GM23248 (cell line): ENCODE measurements at regions not wholly inside any gene's neighbourhood (a gene's known extent, or its start where the extent isn't known, plus 50 kb on each side); places are given as distances from the start of the nearest gene placed in this dataset.

Experiments used
- DNase-seq: peaks from one replicate; pipeline ENCODE4 v3.0.0-alpha.2; 2015
- H2AFZ ChIP-seq: fragments of 200-600 bp; sonication (generic); 2 replicates; pipeline ENCODE4 v1.6.1; 2016; ENCODE audit warnings: antibody characterized with exemption
- H3F3A ChIP-seq: fragments of 200-600 bp; sonication (generic); 2 replicates; pipeline ENCODE4 v1.6.1; 2016; ENCODE audit warnings: mild to moderate bottlenecking, antibody characterized with exemption, mixed run types; ENCODE audit not compliant: insufficient read depth
- H3K27ac ChIP-seq: fragments of 200-600 bp; sonication (generic); 2 replicates; pipeline ENCODE4 v1.5.1; 2016; ENCODE audit warnings: mild to moderate bottlenecking
- H3K27me3 ChIP-seq: fragments of 200-600 bp; sonication (generic); replicated peaks from 2 replicates; pipeline ENCODE4 v1.6.1; 2016; ENCODE audit warnings: mild to moderate bottlenecking; ENCODE audit not compliant: insufficient read depth
- H3K36me3 ChIP-seq: fragments of 200-600 bp; sonication (generic); 2 replicates; pipeline ENCODE4 v1.6.1; 2016; ENCODE audit warnings: low read depth, mild to moderate bottlenecking
- H3K4me1 ChIP-seq: fragments of 200-600 bp; sonication (generic); 2 replicates; pipeline ENCODE4 v1.6.1; 2016; ENCODE audit warnings: mild to moderate bottlenecking; ENCODE audit not compliant: insufficient read depth
- H3K4me2 ChIP-seq: fragments of 200-600 bp; sonication (generic); one replicate; pipeline ENCODE4 v1.6.1; 2016; ENCODE audit warnings: mild to moderate bottlenecking; ENCODE audit not compliant: unreplicated experiment
- H3K4me3 ChIP-seq: fragments of 200-600 bp; sonication (generic); 2 replicates; pipeline ENCODE4 v1.5.1; 2016; ENCODE audit warnings: mild to moderate bottlenecking
- H3K79me2 ChIP-seq: fragments of 200-600 bp; sonication (generic); 2 replicates; pipeline ENCODE4 v1.6.1; 2016; ENCODE audit warnings: mild to moderate bottlenecking; ENCODE audit not compliant: insufficient read depth
- H3K9ac ChIP-seq: fragments of 200-600 bp; sonication (generic); 2 replicates; pipeline ENCODE4 v1.6.1; 2016; ENCODE audit warnings: mild to moderate bottlenecking
- H3K9me2 ChIP-seq: fragments of 200-600 bp; sonication (generic); 2 replicates; pipeline ENCODE4 v1.6.1; 2016; ENCODE audit warnings: mixed run types, mild to moderate bottlenecking, moderate library complexity; ENCODE audit not compliant: insufficient read depth
- H3K9me3 ChIP-seq: fragments of 200-600 bp; sonication (generic); one replicate; pipeline ENCODE4 v1.6.1; 2017; ENCODE audit warnings: low read depth
- H4K20me1 ChIP-seq: fragments of 200-600 bp; sonication (generic); 2 replicates; pipeline ENCODE4 v1.6.0; 2016; ENCODE audit not compliant: insufficient read depth
- EZH2 ChIP-seq: fragments of 200-600 bp; sonication (generic); IDR thresholded peaks from 2 replicates; pipeline ENCODE4 v1.6.1; 2018; ENCODE audit warnings: antibody characterized with exemption, mild to moderate bottlenecking; ENCODE audit not compliant: insufficient read depth, poor library complexity, severe bottlenecking
- EZH2phosphoT487 ChIP-seq: fragments of 200-600 bp; sonication (generic); IDR thresholded peaks from 2 replicates; pipeline ENCODE4 v1.6.1; 2018; ENCODE audit warnings: antibody characterized with exemption, moderate library complexity, mild to moderate bottlenecking, low read depth; ENCODE audit not compliant: insufficient read depth
- WGBS, 2 experiments: methylation state at CpG; one replicate each; pipeline ENCODE4 v1.1.6; 2015 to 2017; ENCODE audit warnings: low lambda C conversion rate in 2 of 2, low coverage in 1 of 2; ENCODE audit errors: missing lambda C conversion rate in 2 of 2; 5-methylcytosine and 5-hydroxymethylcytosine counted together
- in situ Hi-C: fragments of 300-500 bp; cut with MboI; formaldehyde crosslinking; loops from 2 replicates; pipeline ENCODE4 v1.15.0; 2020

DNA sequence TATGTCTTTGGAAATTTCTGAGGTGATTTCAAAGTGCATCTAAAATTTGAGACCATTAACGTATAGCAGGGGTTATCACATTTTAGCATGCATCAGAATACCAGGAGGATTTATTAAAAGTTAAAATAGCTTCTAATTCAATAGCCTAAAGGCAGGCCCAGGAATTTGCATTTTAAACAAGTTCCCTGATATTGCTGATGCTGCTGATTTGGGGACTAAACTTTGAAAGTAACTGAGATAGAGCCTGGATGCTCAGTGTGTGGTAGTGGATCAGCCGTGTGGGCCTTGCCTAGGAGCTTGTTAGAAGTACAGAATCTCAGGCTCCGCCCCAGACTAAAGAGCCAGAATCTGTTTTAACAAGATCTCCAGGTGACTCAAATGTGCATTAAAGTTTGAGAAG lies 375.0 kb upstream of the FBXO33 start:
- Histone ChIP-seq H3K79me2 (no peaks in the 10 kb centered on the region), H3K4me1 (no peaks in the 10 kb centered on the region), H2AFZ (no peak overlapping the region), H3K27ac (no peak overlapping the region), H3K9ac (no peak overlapping the region), H3K36me3 (no peaks in the 10 kb centered on the region), H3K9me3 (no peaks in the 10 kb centered on the region), H3K4me3 (no peak overlapping the region), H4K20me1 (no peaks in the 10 kb centered on the region), H3K9me2 (no peaks in the 10 kb centered on the region), H3K27me3 (no peaks in the 10 kb centered on the region), H3F3A (no peaks in the 10 kb centered on the region), H3K4me2 (no peak overlapping the region)
- in situ Hi-C loops, result no loop called here
- TF ChIP-seq EZH2 (no peak), EZH2phosphoT487 (no peak)
- WGBS, 2 experiments, result 16 to 21% methylated on average over 3 of the region's 3 CpGs
- DNase-seq, result no peak

- Histone ChIP-seq H3F3A (no peaks in the 10 kb centered on the region), H3K4me3 (no peak overlapping the region), H3K9me2 (no peaks in the 10 kb centered on the region), H3K4me1 (no peaks in the 10 kb centered on the region), H3K36me3 (no peaks in the 10 kb centered on the region), H4K20me1 (no peaks in the 10 kb centered on the region), H2AFZ (no peak overlapping the region), H3K4me2 (no peak overlapping the region), H3K27me3 (no peaks in the 10 kb centered on the region), H3K9me3 (no peaks in the 10 kb centered on the region), H3K79me2 (no peaks in the 10 kb centered on the region), H3K9ac (no peak overlapping the region), H3K27ac (no peak overlapping the region)
- TF ChIP-seq EZH2phosphoT487 (no peak), EZH2 (no peak)
- 0% methylated on average over 1 of the region's 1 CpG for WGBS, 2 experiments
- no peak for DNase-seq
- in situ Hi-C loops, result no loop called here
Measured at GRCh38 chr14:39784461-39784860, 352.2 kb upstream of the FBXO33 start.

- no peak for DNase-seq
- Histone ChIP-seq H2AFZ (no peak overlapping the region), H3K9me2 (no peaks in the 10 kb centered on the region), H3K9ac (no peak overlapping the region), H3F3A (no peaks in the 10 kb centered on the region), H3K79me2 (no peaks in the 10 kb centered on the region), H4K20me1 (no peaks in the 10 kb centered on the region), H3K4me2 (no peak overlapping the region), H3K4me1 (no peaks in the 10 kb centered on the region), H3K9me3 (no peaks in the 10 kb centered on the region), H3K36me3 (no peaks in the 10 kb centered on the region), H3K27ac (no peak overlapping the region), H3K27me3 (no peaks in the 10 kb centered on the region), H3K4me3 (no peak overlapping the region)
- no peak for TF ChIP-seq EZH2phosphoT487
- TF ChIP-seq EZH2, result no peak
- WGBS, 2 experiments, result 0 to 2% methylated on average over 5 of the region's 5 CpGs
- in situ Hi-C loops, result no loop called here
Measured at GRCh38 chr14:39781466-39781865, 349.2 kb upstream of the FBXO33 start.

GRCh38 chr14:39773387-39774126 lies 341.3 kb upstream of the FBXO33 start:
- H2AFZ ChIP-seq, result no peak overlapping the region
- no peak for TF ChIP-seq EZH2phosphoT487
- no peak for TF ChIP-seq EZH2
- in situ Hi-C loops, result no loop called here
- H3K27ac ChIP-seq, result no peak overlapping the region
- no peak for DNase-seq
- no peak overlapping the region for H3K4me3 ChIP-seq
- no peaks in the 10 kb centered on the region for H3K4me1 ChIP-seq
- H3K36me3 ChIP-seq, result no peaks in the 10 kb centered on the region
- no peak overlapping the region for H3K4me2 ChIP-seq
- 0 to 4% methylated on average over 2 of the region's 2 CpGs for WGBS, 2 experiments
- H3K9me2 ChIP-seq, result no peaks in the 10 kb centered on the region
- H3K9ac ChIP-seq, result no peak overlapping the region
- H3K9me3 ChIP-seq, result no peaks in the 10 kb centered on the region
- H3K27me3 ChIP-seq, result no peaks in the 10 kb centered on the region
- H3F3A ChIP-seq, result no peaks in the 10 kb centered on the region
- H4K20me1 ChIP-seq, result no peaks in the 10 kb centered on the region
- no peaks in the 10 kb centered on the region for H3K79me2 ChIP-seq

- Histone ChIP-seq H3K36me3 (no peaks in the 10 kb centered on the region), H3F3A (no peaks in the 10 kb centered on the region), H3K79me2 (no peaks in the 10 kb centered on the region), H3K9me2 (no peaks in the 10 kb centered on the region), H3K4me1 (no peaks in the 10 kb centered on the region), H3K4me2 (no peak overlapping the region), H3K9ac (no peak overlapping the region), H3K27me3 (no peaks in the 10 kb centered on the region), H3K4me3 (no peak overlapping the region), H3K9me3 (no peaks in the 10 kb centered on the region), H4K20me1 (no peaks in the 10 kb centered on the region), H3K27ac (no peak overlapping the region), H2AFZ (no peak overlapping the region)
- no peak for TF ChIP-seq EZH2
- no peak for TF ChIP-seq EZH2phosphoT487
- 0 to 3% methylated on average over 1 of the region's 1 CpG for WGBS, 2 experiments
- in situ Hi-C loops, result no loop called here
- DNase-seq, result no peak
Measured at GRCh38 chr14:39772627-39773026, 340.4 kb upstream of the FBXO33 start.
